Osteoblast (primary cell): ENCODE measurements at regions not wholly inside any gene's neighbourhood (a gene's known extent, or its start where the extent isn't known, plus 50 kb on each side); places are given as distances from the start of the nearest gene placed in this dataset.

Experiments
- DNase-seq: peaks from one replicate; pipeline ENCODE4 v3.0.0; 2011; ENCODE audit warnings: low spot score, mixed read lengths; ENCODE audit not compliant: insufficient read length; ENCODE audit errors: missing footprints
- H2AFZ ChIP-seq: 2 replicates; pipeline ENCODE4 v1.6.0; 2011; ENCODE audit warnings: mild to moderate bottlenecking, low read length
- H3K27ac ChIP-seq: 2 replicates; pipeline ENCODE4 v1.5.1; 2011; ENCODE audit warnings: mild to moderate bottlenecking, low read depth, low read length, moderate library complexity
- H3K27me3 ChIP-seq: 2 replicates; pipeline ENCODE4 v1.6.0; 2012; ENCODE audit warnings: mild to moderate bottlenecking, control low read depth, inconsistent platforms, low read length, moderate library complexity; ENCODE audit not compliant: insufficient read depth
- H3K36me3 ChIP-seq: 2 replicates; pipeline ENCODE4 v1.5.1; 2011; ENCODE audit warnings: mild to moderate bottlenecking, low read length, control low read depth, moderate library complexity; ENCODE audit not compliant: insufficient read depth
- H3K4me1 ChIP-seq: 2 replicates; pipeline ENCODE4 v1.5.1; 2011; ENCODE audit warnings: mild to moderate bottlenecking, low read length, control low read depth, moderate library complexity; ENCODE audit not compliant: insufficient read depth
- H3K4me2 ChIP-seq: 2 replicates; pipeline ENCODE4 v1.6.0; 2011; ENCODE audit warnings: mild to moderate bottlenecking, low read length; ENCODE audit not compliant: insufficient read depth
- H3K4me3 ChIP-seq: fragments of 200-600 bp; sonication (generic); 3 replicates; pipeline ENCODE4 v1.5.1; 2012; ENCODE audit warnings: mild to moderate bottlenecking, low read length, inconsistent platforms; ENCODE audit not compliant: insufficient read depth
- H3K79me2 ChIP-seq: 2 replicates; pipeline ENCODE4 v1.6.0; 2012; ENCODE audit warnings: mild to moderate bottlenecking, low read length, control low read depth, inconsistent platforms; ENCODE audit not compliant: insufficient read depth
- H3K9me3 ChIP-seq: 2 replicates; pipeline ENCODE4 v1.5.1; 2011; ENCODE audit warnings: low read depth, low read length, control low read depth
- H4K20me1 ChIP-seq: 2 replicates; pipeline ENCODE4 v1.6.0; 2012; ENCODE audit warnings: mild to moderate bottlenecking, low read length, control low read depth; ENCODE audit not compliant: insufficient read depth
- TF ChIP-seq, protein P1 (sequence below): IDR thresholded peaks from 2 replicates; pipeline ENCODE4 v1.5.1; 2011; ENCODE audit warnings: mild to moderate bottlenecking, low read depth, low read length, moderate library complexity; ENCODE audit errors: extremely low read depth

DNA sequence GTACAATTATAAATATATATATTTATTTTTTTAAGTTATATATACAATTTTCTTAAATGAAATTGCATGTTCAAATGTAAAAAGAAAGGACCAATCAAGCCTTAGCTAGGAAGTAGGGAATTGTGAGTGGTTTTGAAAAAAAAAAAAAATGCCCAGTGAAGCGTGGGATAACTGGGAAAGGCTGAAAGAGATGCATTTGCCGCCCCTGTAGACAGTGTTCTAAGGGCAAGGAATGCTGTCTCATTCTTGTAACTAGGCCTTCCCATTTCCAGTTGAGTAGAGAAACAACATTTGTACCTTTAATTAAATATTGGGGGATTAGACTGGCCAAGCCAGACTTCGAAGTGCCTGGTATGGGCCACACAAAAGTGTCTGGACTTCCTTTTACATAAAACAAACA lies 430.1 kb upstream of the SLC35B3 start:
- H3K4me2 ChIP-seq: no peak overlapping the region
- no peaks in the 10 kb centered on the region for H3K79me2 ChIP-seq
- no peaks in the 10 kb centered on the region for H3K4me1 ChIP-seq
- TF ChIP-seq, protein P1, sequence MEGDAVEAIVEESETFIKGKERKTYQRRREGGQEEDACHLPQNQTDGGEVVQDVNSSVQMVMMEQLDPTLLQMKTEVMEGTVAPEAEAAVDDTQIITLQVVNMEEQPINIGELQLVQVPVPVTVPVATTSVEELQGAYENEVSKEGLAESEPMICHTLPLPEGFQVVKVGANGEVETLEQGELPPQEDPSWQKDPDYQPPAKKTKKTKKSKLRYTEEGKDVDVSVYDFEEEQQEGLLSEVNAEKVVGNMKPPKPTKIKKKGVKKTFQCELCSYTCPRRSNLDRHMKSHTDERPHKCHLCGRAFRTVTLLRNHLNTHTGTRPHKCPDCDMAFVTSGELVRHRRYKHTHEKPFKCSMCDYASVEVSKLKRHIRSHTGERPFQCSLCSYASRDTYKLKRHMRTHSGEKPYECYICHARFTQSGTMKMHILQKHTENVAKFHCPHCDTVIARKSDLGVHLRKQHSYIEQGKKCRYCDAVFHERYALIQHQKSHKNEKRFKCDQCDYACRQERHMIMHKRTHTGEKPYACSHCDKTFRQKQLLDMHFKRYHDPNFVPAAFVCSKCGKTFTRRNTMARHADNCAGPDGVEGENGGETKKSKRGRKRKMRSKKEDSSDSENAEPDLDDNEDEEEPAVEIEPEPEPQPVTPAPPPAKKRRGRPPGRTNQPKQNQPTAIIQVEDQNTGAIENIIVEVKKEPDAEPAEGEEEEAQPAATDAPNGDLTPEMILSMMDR: no peak
- no peak overlapping the region for H2AFZ ChIP-seq
- H3K36me3 ChIP-seq: no peaks in the 10 kb centered on the region
- no peak overlapping the region for H3K27ac ChIP-seq
- no peaks in the 10 kb centered on the region for H4K20me1 ChIP-seq
- H3K27me3 ChIP-seq: no peaks in the 10 kb centered on the region
- no peaks in the 10 kb centered on the region for H3K9me3 ChIP-seq
- no peak overlapping the region for H3K4me3 ChIP-seq
- no peak for DNase-seq

DNA sequence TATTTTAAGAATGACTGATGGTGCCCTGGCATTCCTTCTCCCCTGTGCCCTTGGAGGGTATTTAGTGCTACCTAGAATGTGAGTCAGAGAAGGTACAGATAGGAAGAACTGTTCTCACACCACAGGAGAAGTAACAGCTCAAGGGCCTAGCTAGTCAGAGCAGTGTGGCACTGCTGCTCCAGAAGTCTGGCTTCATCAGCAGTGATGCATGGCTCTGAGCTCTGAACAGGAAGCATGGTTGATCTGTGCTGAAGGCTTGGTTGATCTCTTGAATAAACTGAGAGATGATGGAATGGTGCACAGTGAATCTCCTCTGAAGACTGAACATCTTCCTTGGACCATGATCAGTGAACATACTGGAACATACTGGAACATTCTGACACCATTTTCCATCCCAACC lies 425.3 kb upstream of the SLC35B3 start:
- Histone ChIP-seq H2AFZ (no peak overlapping the region), H3K4me2 (no peak overlapping the region), H3K9me3 (peaks cover 3% of the 10 kb centered on the region), H3K79me2 (no peaks in the 10 kb centered on the region), H3K4me1 (no peaks in the 10 kb centered on the region), H3K36me3 (no peaks in the 10 kb centered on the region), H3K4me3 (no peak overlapping the region), H3K27me3 (no peaks in the 10 kb centered on the region), H4K20me1 (no peaks in the 10 kb centered on the region), H3K27ac (no peak overlapping the region)
- TF ChIP-seq, protein P1: no peak
- DNase-seq: no peak

GRCh38 chr6:8859501-8859900 lies 424.2 kb upstream of the SLC35B3 start:
- no peak overlapping the region for H3K4me3 ChIP-seq
- H3K9me3 ChIP-seq: peaks cover 3% of the 10 kb centered on the region
- no peak overlapping the region for H2AFZ ChIP-seq
- no peaks in the 10 kb centered on the region for H3K27me3 ChIP-seq
- H3K79me2 ChIP-seq: no peaks in the 10 kb centered on the region
- TF ChIP-seq, protein P1: no peak
- H4K20me1 ChIP-seq: no peaks in the 10 kb centered on the region
- H3K36me3 ChIP-seq: no peaks in the 10 kb centered on the region
- H3K4me1 ChIP-seq: no peaks in the 10 kb centered on the region
- DNase-seq: no peak
- H3K27ac ChIP-seq: no peak overlapping the region
- no peak overlapping the region for H3K4me2 ChIP-seq

GRCh38 chr6:8858854-8859331 lies 423.5 kb upstream of the SLC35B3 start:
- Histone ChIP-seq H3K36me3 (no peaks in the 10 kb centered on the region), H3K27me3 (no peaks in the 10 kb centered on the region), H2AFZ (no peak overlapping the region), H3K4me1 (no peaks in the 10 kb centered on the region), H3K9me3 (peaks cover 3% of the 10 kb centered on the region), H4K20me1 (no peaks in the 10 kb centered on the region), H3K4me3 (no peak overlapping the region), H3K4me2 (no peak overlapping the region), H3K27ac (no peak overlapping the region), H3K79me2 (no peaks in the 10 kb centered on the region)
- TF ChIP-seq, protein P1: no peak
- no peak for DNase-seq
